Neural crest cell (in vitro differentiated cells): ENCODE measurements at regions not wholly inside any gene's neighbourhood (a gene's known extent, or its start where the extent isn't known, plus 50 kb on each side); places are given as distances from the start of the nearest gene placed in this dataset.

Experiments
- DNase-seq: peaks from one replicate; pipeline ENCODE4 v3.0.0; 2021; ENCODE audit warnings: low read depth, mixed read lengths, low spot score
- H3K27ac Mint-ChIP-seq: one replicate; pipeline ENCODE4 v1.8.0; 2021; ENCODE audit warnings: mild to moderate bottlenecking, mixed read lengths; ENCODE audit not compliant: unreplicated experiment
- H3K27me3 Mint-ChIP-seq: 2 replicates; pipeline ENCODE4 v1.8.0; 2021; ENCODE audit warnings: low read depth, mild to moderate bottlenecking, mixed read lengths
- H3K36me3 Mint-ChIP-seq: 2 replicates; pipeline ENCODE4 v1.8.0; 2021; ENCODE audit warnings: low read depth, mild to moderate bottlenecking, mixed read lengths
- H3K4me1 Mint-ChIP-seq: 2 replicates; pipeline ENCODE4 v1.8.0; 2021; ENCODE audit warnings: mixed read lengths
- H3K4me3 Mint-ChIP-seq: one replicate; pipeline ENCODE4 v1.8.0; 2021; ENCODE audit warnings: mild to moderate bottlenecking, mixed read lengths
- H3K9me3 Mint-ChIP-seq: 2 replicates; pipeline ENCODE4 v1.8.0; 2021; ENCODE audit warnings: mixed read lengths
- TF ChIP-seq, protein P1 (sequence below): fragments of 200-600 bp; sonication (generic); conservative IDR thresholded peaks from 2 replicates; pipeline ENCODE4 v1.5.0; 2021; ENCODE audit warnings: antibody characterized with exemption, mild to moderate bottlenecking

DNA sequence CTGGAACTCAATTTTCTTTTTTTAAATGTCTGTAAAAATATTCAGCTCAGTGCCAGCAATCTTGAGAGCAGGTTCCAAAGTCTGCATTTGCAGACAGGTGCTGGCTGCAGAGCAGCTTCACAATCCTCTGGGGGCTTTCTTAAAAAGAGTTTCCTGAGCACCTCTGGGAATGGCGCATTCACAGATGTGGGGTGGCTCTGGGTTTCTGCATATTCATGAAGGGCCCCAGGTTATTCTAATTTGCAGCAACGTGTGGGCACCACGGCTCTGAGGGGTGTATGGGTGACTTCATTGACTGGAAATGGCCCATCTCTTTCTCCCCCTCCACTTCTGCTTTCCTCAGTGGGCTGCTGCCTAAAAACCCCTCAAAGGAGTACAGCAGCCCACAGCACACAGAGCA lies 225.0 kb upstream of the APCDD1 start:
- DNase-seq, result no peak
- Mint-ChIP-seq H3K36me3 (peaks cover 6% of the 10 kb centered on the region), H3K4me1 (peaks cover 8% of the 10 kb centered on the region), H3K27ac (no peak overlapping the region), H3K27me3 (no peaks in the 10 kb centered on the region), H3K4me3 (no peak overlapping the region), H3K9me3 (peaks cover 14% of the 10 kb centered on the region)
- TF ChIP-seq, protein P1, sequence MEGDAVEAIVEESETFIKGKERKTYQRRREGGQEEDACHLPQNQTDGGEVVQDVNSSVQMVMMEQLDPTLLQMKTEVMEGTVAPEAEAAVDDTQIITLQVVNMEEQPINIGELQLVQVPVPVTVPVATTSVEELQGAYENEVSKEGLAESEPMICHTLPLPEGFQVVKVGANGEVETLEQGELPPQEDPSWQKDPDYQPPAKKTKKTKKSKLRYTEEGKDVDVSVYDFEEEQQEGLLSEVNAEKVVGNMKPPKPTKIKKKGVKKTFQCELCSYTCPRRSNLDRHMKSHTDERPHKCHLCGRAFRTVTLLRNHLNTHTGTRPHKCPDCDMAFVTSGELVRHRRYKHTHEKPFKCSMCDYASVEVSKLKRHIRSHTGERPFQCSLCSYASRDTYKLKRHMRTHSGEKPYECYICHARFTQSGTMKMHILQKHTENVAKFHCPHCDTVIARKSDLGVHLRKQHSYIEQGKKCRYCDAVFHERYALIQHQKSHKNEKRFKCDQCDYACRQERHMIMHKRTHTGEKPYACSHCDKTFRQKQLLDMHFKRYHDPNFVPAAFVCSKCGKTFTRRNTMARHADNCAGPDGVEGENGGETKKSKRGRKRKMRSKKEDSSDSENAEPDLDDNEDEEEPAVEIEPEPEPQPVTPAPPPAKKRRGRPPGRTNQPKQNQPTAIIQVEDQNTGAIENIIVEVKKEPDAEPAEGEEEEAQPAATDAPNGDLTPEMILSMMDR, result no peak

DNA sequence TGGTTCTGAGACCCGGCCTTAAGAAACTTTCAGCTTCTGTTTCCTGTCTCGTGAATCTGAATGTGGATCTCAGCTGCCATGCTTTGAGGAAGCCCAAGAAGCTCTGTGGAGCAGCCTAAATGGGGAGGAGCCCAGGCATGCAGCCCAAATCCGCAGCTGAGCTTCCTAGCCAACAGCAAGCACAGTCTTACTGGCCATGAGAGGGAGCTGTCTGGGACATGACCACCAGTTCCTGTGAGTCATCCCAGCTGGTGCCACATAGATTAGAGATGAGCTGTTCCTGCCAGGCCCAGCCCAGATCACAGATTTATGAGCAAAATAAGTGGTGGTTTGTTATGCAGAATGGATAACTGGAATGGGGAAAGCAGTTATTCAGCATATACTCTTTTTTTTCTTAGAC lies 224.4 kb upstream of the APCDD1 start:
- TF ChIP-seq, protein P1, result no peak
- Mint-ChIP-seq H3K4me3 (no peak overlapping the region), H3K27ac (no peak overlapping the region), H3K27me3 (no peaks in the 10 kb centered on the region), H3K36me3 (peaks cover 6% of the 10 kb centered on the region), H3K4me1 (peaks cover 10% of the 10 kb centered on the region), H3K9me3 (peaks cover 14% of the 10 kb centered on the region)
- no peak for DNase-seq

DNA sequence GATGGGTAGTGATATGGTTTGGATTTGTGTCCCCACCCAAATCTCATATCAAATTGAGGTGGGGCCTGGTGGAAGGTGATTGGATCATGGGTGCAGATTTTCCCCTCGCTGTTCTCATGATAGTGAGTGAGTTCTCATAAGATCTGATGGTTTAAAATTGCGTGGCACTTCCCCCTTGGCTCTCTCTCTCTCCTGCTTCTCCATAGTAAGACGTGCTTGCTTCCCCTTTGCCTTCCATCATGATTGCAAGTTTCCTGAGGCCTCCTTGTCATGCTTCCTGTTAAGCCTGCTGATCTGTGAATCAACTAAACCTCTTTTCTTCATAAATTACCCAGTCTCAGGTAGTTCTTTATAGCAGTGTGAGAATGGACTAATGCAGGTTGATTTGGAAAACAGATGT lies 223.2 kb upstream of the APCDD1 start:
- H3K4me1 Mint-ChIP-seq, result peaks cover 6% of the 10 kb centered on the region
- H3K4me3 Mint-ChIP-seq, result no peak overlapping the region
- H3K27ac Mint-ChIP-seq, result peak overlapping the region; percentile 20
- no peak for DNase-seq
- H3K27me3 Mint-ChIP-seq, result no peaks in the 10 kb centered on the region
- peaks cover 6% of the 10 kb centered on the region for H3K9me3 Mint-ChIP-seq
- TF ChIP-seq, protein P1, result no peak
- H3K36me3 Mint-ChIP-seq, result peaks cover 1% of the 10 kb centered on the region

DNA sequence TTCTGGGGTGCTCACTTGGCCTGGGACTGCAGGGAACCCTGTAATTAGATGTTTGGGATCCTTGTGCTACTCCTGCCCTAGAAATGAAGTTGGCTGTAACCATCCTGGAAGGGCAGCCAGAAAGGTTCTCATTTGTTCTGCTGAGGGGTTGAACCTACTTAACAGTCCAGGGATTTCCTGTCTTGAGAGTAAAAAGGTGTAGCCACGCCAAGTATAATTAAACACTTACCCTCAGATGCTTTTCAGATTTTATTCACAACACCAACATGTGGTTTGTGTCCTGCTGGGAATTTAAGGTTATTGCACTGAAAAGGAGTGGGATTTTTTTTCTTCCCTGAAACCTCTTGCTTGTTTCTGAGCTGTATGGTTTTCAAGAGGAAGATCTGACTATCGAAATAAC lies 222.4 kb upstream of the APCDD1 start:
- DNase-seq, result no peak
- peaks cover 4% of the 10 kb centered on the region for H3K9me3 Mint-ChIP-seq
- H3K4me3 Mint-ChIP-seq, result no peak overlapping the region
- no peak overlapping the region for H3K27ac Mint-ChIP-seq
- TF ChIP-seq, protein P1, result no peak
- H3K27me3 Mint-ChIP-seq, result no peaks in the 10 kb centered on the region
- peaks cover 3% of the 10 kb centered on the region for H3K4me1 Mint-ChIP-seq
- no peaks in the 10 kb centered on the region for H3K36me3 Mint-ChIP-seq

DNA sequence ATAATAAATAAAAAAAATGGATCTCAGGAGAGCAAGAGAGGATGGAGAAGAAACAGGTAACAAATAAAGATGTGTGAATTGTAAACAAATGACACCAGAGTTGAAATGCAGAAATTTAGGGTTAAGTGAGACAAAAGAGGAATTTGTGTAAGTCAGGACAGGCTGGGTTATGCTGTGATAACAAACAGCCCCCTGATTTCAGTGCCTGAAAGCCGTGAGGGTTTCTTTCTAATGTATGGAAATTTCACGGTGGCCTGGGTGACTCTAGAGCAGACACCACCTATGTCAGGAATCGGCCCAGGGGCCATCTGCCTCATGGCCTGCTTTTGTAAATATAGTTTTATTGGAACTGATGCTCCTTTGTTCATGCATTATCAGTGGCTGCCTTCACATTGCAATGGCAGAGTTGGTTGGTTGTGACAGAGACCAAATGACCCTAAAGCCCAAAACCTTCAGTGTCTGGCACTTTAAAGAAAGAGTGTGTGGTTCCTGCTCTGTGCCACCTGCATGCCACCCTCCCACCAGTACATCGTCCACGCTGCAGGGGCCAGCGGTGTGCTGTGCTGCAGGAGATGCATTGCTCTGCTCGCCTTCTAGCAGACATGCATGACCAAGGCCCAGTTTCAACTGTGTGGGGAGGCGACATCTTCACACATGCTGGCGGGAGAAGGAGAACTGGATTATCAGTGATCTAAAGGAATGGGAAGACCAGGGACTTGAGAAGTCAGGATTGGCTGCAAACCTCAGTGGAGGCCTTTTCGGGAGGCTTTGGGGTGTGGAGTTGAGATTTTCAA lies 221.2 kb upstream of the APCDD1 start:
- Mint-ChIP-seq H3K9me3 (peaks cover 4% of the 10 kb centered on the region), H3K36me3 (no peaks in the 10 kb centered on the region), H3K27ac (no peak overlapping the region), H3K27me3 (no peaks in the 10 kb centered on the region), H3K4me1 (peaks cover 3% of the 10 kb centered on the region), H3K4me3 (no peak overlapping the region)
- TF ChIP-seq, protein P1, result no peak
- no peak for DNase-seq
